ENCODE measurements at regions not wholly inside any gene's neighbourhood (a gene's known extent, or its start where the extent isn't known, plus 50 kb on each side); places are given as distances from the start of the nearest gene placed in this dataset.
"Not testable (repeated sequence)": the region's sequence is repeated elsewhere in the genome, so short reads cannot be mapped to it uniquely, and the experiment has no call there.

- H3K4me3 ChIP-seq (ENCODE audit: low read depth, low read length); DNase-seq (ENCODE audit: low read depth): not testable (repeated sequence)
Measured at GRCh38 chr9:63912451-63912850, 1372.6 kb downstream of the FOXD4L5 start.

GRCh38 chr9:63909076-63909475 is 1375.9 kb downstream of the FOXD4L5 start:
- not testable (repeated sequence) for H3K4me3 ChIP-seq (ENCODE audit: low read depth, low read length); DNase-seq (ENCODE audit: low read depth)

GRCh38 chr9:63899637-63900190 is 1385.3 kb downstream of the FOXD4L5 start:
- H3K4me3 ChIP-seq (ENCODE audit: low read depth, low read length); DNase-seq (ENCODE audit: low read depth): not testable (repeated sequence)

GRCh38 chr9:63881386-63881785 is 1403.6 kb downstream of the FOXD4L5 start:
- not testable (repeated sequence) for H3K4me3 ChIP-seq (ENCODE audit: low read depth, low read length); DNase-seq (ENCODE audit: low read depth)

GRCh38 chr9:63876380-63876779 is 1408.6 kb downstream of the FOXD4L5 start:
- not testable (repeated sequence) for DNase-seq (ENCODE audit: low read depth)

GRCh38 chr9:63859475-63860215 is 1425.4 kb downstream of the FOXD4L5 start:
- peak overlapping the region; percentile 71 for H3K4me3 ChIP-seq (ENCODE audit: low read depth, low read length)
- DNase-seq (ENCODE audit: low read depth) = peak; percentile 75
- peak; percentile 43 for TF ChIP-seq CTCF (IDR thresholded peaks at IDR 0.05; ENCODE audit: control insufficient read depth, extremely low read depth, insufficient read depth)

More at GRCh38 chr9:63876380-63876779, 1408.6 kb downstream of the FOXD4L5 start:
- not testable (repeated sequence) for H3K4me3 ChIP-seq (ENCODE audit: low read depth, low read length)

GRCh38 chr9:63859090-63859474 is 1425.9 kb downstream of the FOXD4L5 start:
- peak overlapping the region; percentile 71 for H3K4me3 ChIP-seq (ENCODE audit: low read depth, low read length)
- not testable (repeated sequence) for DNase-seq (ENCODE audit: low read depth)

GRCh38 chr9:63853140-63853751 is 1431.8 kb downstream of the FOXD4L5 start:
- DNase-seq (ENCODE audit: low read depth); H3K4me3 ChIP-seq (ENCODE audit: low read depth, low read length): not testable (repeated sequence)

- DNase-seq (ENCODE audit: low read depth) = peak; percentile 83
- not testable (repeated sequence) for H3K4me3 ChIP-seq (ENCODE audit: low read depth, low read length)
Measured at GRCh38 chr9:63824804-63825203, 1460.2 kb downstream of the FOXD4L5 start.

- H3K4me3 ChIP-seq (ENCODE audit: low read depth, low read length) = not testable (repeated sequence)
- DNase-seq (ENCODE audit: low read depth) = peak; percentile 56
Measured at GRCh38 chr9:63823375-63824201, 1461.4 kb downstream of the FOXD4L5 start.

GRCh38 chr9:63822615-63823374 is 1462.2 kb downstream of the FOXD4L5 start:
- H3K4me3 ChIP-seq (ENCODE audit: low read depth, low read length); DNase-seq (ENCODE audit: low read depth): not testable (repeated sequence)

- not testable (repeated sequence) for DNase-seq (ENCODE audit: low read depth); H3K4me3 ChIP-seq (ENCODE audit: low read depth, low read length)
Measured at GRCh38 chr9:63821293-63821692, 1463.7 kb downstream of the FOXD4L5 start.

- not testable (repeated sequence) for DNase-seq (ENCODE audit: low read depth)
Measured at GRCh38 chr9:63820882-63821281, 1464.1 kb downstream of the FOXD4L5 start.

GRCh38 chr9:63820383-63820782 is 1464.6 kb downstream of the FOXD4L5 start:
- not testable (repeated sequence) for H3K4me3 ChIP-seq (ENCODE audit: low read depth, low read length); DNase-seq (ENCODE audit: low read depth)

More at GRCh38 chr9:63820882-63821281, 1464.1 kb downstream of the FOXD4L5 start:
- not testable (repeated sequence) for H3K4me3 ChIP-seq (ENCODE audit: low read depth, low read length)

All from LNCaP clone FGC (cell line).